ENCODE measurements at regions not wholly inside any gene's neighbourhood (a gene's known extent, or its start where the extent isn't known, plus 50 kb on each side); places are given as distances from the start of the nearest gene placed in this dataset.

DNA sequence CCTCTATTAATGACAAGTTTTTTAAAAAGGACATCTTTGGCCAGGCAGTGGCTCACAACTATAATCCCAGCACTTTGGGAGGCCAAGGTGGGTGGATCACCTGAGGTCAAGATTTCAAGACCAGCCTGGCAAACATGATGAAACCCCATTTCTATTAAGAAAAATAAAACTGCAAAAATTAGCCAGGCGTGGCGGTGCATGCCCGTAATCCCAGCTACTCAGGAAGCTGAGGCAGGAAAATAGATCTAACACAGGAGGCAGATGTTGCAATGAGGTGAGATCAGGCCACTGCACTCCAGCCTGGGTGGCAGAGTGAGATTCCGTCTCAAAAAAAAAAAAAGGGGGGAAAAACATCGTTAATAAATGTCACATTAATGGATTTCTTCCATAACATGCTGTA, 1805.4 kb downstream of the C4orf33 start:
- ATAC-seq (ENCODE audit: low FRiP score): no peak
- TF ChIP-seq, protein P1, sequence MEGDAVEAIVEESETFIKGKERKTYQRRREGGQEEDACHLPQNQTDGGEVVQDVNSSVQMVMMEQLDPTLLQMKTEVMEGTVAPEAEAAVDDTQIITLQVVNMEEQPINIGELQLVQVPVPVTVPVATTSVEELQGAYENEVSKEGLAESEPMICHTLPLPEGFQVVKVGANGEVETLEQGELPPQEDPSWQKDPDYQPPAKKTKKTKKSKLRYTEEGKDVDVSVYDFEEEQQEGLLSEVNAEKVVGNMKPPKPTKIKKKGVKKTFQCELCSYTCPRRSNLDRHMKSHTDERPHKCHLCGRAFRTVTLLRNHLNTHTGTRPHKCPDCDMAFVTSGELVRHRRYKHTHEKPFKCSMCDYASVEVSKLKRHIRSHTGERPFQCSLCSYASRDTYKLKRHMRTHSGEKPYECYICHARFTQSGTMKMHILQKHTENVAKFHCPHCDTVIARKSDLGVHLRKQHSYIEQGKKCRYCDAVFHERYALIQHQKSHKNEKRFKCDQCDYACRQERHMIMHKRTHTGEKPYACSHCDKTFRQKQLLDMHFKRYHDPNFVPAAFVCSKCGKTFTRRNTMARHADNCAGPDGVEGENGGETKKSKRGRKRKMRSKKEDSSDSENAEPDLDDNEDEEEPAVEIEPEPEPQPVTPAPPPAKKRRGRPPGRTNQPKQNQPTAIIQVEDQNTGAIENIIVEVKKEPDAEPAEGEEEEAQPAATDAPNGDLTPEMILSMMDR (IDR thresholded peaks at IDR 0.05): no peak
- no peak for DNase-seq (ENCODE audit: low spot score)

- DNase-seq (ENCODE audit: low spot score): no peak
- ATAC-seq (ENCODE audit: low FRiP score): no peak
- TF ChIP-seq, protein P1 (IDR thresholded peaks at IDR 0.05): no peak
These were observed 1827.0 kb downstream of the C4orf33 start for GRCh38 chr4:130922955-130923354.

GRCh38 chr4:130955520-130955919, 1859.6 kb downstream of the C4orf33 start:
- DNase-seq (ENCODE audit: low spot score) (no peak), ATAC-seq (ENCODE audit: low FRiP score) (no peak)
- TF ChIP-seq, protein P1 (IDR thresholded peaks at IDR 0.05): no peak

GRCh38 chr4:130985371-130985770, 1889.4 kb downstream of the C4orf33 start:
- TF ChIP-seq, protein P1 (IDR thresholded peaks at IDR 0.05): no peak

DNA sequence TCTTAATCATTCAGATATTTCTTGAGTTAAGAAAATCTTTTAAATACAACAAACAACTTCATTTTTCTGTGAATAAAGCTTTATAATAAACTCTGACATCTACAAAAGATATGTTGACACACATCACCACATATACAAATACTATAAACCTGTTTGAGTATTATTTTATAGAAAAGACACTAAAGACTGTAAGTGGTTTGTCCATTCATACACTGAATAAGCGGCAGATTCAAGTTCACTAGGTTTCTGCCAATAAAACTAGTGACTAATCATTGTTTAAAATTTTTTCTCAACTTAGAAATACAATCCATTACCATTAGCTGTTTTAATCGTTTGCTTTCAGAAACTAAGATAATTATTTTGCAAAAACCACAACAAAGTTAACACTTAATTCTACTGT, 1900.0 kb downstream of the C4orf33 start:
- no peak for ATAC-seq (ENCODE audit: low FRiP score)
- DNase-seq (ENCODE audit: low spot score): no peak
- TF ChIP-seq, protein P1 (IDR thresholded peaks at IDR 0.05): no peak

More at GRCh38 chr4:130985371-130985770, 1889.4 kb downstream of the C4orf33 start:
- ATAC-seq (ENCODE audit: low FRiP score): no peak
- no peak for DNase-seq (ENCODE audit: low spot score)

DNA sequence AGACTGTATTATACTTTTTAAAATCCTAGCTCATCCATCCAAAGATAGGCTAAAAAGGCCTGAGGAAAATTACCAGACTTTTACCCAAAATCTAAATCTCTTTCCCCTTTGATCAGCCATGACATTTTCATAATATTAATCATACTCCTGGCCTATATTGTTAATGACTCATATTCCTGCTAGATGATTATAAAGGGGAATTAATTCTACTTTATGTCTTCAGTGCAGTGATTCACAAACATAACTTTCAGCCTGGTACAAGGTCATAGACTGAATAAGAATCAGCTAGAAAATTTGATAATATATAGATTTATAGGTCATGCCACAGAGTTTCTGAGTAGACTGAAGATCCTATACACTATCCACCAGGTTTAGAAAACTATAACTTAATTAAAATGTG, 1905.4 kb downstream of the C4orf33 start:
- ATAC-seq (ENCODE audit: low FRiP score) (no peak), DNase-seq (ENCODE audit: low spot score) (no peak)
- TF ChIP-seq, protein P1 (IDR thresholded peaks at IDR 0.05): no peak

DNA sequence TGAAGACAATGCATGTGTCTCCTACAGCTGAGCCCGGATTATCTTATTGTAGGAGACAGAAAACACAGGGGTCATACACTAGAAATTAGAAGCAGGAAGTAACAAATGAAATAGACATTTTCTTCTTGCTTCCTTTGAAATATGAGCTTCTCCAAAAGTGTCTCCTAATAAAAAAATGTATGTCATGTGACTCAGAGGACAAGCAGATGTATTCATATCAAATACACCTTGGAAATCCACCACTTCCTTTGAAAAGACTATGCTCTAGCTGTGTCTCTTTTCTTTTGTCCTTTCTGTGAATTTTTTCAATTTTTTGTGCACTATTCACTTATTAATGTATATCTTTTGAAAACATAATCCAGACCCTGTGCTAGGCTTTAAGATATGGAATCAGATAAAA, 1906.2 kb downstream of the C4orf33 start:
- ATAC-seq (ENCODE audit: low FRiP score) (no peak), DNase-seq (ENCODE audit: low spot score) (no peak)
- TF ChIP-seq, protein P1 (IDR thresholded peaks at IDR 0.05): no peak

Measured in omental fat pad (tissue), 3 donors.